Stimulated activated naive CD4-positive, alpha-beta T cell treated with Interleukin-2 at 50 U/mL for 16 hours (primary cell): ENCODE measurements at regions not wholly inside any gene's neighbourhood (a gene's known extent, or its start where the extent isn't known, plus 50 kb on each side); places are given as distances from the start of the nearest gene placed in this dataset.
A peak's percentile ranks its signal among the peaks of the same experiment; 100 is the strongest.
"Not testable (repeated sequence)": the region's sequence is repeated elsewhere in the genome, so short reads cannot be mapped to it uniquely, and the experiment has no call there.

Source experiments
- DNase-seq: peaks from one replicate; lab custom pipeline; 2025; lab: John Stamatoyannopoulos, UW

DNA sequence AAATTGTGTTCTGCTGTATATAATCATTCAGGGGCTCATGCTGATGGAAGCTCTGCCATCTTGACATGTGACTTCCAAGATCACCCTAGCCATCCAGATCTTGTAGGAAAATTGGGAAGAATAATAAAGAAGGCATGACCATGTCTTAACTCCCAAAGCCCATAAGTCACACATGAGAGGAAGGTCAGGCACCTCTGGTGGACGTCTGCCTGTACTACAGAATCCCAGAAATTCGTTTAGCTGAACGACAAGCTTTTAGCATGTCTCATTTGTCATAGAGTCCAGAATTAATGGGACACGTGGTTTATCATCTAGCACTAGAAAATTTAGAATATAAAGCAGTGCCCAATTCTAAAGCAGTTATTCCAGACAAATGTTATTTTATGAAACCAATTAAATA, 212.7 kb downstream of the CENPC start:
- no peak for DNase-seq

DNA sequence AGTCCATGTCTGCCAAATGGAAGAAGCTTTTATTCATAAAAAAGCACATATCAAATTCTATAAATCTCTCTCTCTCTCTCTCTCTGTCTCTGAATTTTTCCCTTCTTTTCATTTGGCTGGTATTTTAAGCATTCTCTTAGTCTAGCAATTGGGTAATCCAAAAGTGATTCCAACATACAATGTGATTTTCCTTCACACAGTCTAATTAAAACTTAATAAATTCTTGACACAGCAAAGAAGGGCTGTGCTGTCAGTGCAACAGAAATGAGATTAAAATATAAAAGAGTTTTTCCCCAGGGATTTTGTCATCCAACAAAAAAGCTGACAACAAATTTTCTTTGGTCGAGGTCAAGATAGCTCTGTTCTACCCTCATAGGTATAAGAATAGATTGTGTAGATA, 216.9 kb downstream of the CENPC start:
- DNase-seq: no peak

- DNase-seq: no peak
Observed at GRCh38 chr4:67328018-67328278, 217.4 kb downstream of the CENPC start.

- DNase-seq: peak; percentile 4
Observed at GRCh38 chr4:67327245-67328017, 217.9 kb downstream of the CENPC start.

- no peak for DNase-seq
Observed at GRCh38 chr4:67325791-67326190, 219.5 kb downstream of the CENPC start.

DNA sequence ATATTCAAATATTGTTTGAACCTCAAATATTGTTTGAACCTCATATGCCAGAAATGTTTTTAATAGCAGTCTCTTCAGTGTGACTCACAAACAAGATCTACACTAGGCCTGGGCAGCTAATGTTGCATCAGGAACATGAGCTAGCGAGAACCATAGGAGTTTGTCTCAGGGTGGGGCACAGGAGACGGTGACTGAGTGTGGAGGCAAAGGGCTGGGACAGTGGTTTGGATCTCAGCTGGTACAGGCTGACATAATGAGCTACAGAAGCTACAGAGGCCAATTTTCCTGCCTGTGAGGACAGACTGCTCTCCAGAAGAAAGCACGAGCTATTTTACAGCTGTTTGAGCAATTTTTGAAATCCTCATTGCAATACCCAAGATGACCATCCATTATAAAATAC, 224.7 kb downstream of the CENPC start:
- DNase-seq: no peak

GRCh38 chr4:67319607-67320006, 225.7 kb downstream of the CENPC start:
- DNase-seq: not testable (repeated sequence)

- not testable (repeated sequence) for DNase-seq
Observed at GRCh38 chr4:67300497-67301185, 244.7 kb downstream of the CENPC start.

GRCh38 chr4:67292636-67293035, 252.7 kb downstream of the CENPC start:
- DNase-seq: no peak

DNA sequence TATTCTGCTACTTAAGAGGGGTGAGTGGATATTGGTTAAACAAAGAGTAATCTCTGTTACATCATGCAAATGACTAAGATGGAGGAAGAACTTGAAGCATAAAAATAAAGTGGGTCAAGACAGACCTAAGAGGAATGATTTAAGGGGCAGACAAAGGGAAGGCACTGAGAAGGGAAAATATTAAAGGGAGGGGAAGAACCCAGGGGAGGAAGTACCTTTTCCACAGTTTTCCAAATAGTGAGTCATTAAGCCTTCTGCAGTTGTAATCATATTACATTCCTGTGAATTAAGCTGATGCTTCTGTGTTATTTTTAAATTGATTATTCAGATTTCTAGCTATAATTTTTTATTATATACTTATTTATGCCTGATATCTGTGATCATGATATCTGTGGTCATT, 253.3 kb downstream of the CENPC start:
- DNase-seq: no peak

- no peak for DNase-seq
Observed at GRCh38 chr4:67291644-67292043, 253.7 kb downstream of the CENPC start.

GRCh38 chr4:67288964-67289363, 256.3 kb downstream of the CENPC start:
- DNase-seq: no peak

DNA sequence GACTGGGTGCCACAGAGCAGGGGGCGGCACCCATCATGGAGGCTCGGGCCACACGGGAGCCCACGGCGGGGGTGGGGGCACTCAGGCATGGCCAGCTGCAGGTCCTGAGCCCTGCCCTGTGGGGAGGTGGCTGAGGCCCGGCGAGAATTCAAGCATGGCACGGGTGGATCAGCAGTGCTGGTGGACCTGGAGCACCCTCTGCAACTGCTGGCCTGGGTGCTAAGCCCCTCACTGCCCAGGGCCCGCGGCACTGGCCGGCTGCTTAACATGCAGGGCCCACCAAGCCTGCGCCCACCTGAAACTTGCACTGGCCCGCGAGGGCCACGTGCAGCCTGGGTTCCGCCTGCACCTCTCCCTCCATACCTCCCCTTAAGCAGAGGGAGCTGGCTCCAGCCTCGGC, 258.6 kb downstream of the CENPC start:
- DNase-seq: no peak

DNA sequence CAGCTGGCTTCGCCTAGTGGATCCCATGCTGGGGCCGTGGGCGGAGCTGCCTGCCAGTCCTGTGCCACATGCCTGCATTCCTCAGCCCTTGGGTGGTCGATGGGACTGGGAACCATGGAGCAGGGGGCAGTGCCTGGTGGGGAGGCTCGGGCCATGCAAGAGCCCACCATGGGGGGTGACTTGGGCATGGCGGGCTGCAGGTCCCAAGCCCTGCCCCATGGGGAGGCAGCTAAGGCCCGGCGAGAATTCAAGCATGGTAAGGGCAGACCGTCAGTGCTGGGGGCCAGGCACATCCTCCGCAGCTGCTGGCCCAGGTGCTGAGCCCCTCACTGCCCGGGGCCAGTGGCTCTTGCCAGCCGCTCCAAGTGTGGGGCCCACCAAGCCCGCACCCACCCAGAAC, 262.6 kb downstream of the CENPC start:
- DNase-seq: no peak

DNA sequence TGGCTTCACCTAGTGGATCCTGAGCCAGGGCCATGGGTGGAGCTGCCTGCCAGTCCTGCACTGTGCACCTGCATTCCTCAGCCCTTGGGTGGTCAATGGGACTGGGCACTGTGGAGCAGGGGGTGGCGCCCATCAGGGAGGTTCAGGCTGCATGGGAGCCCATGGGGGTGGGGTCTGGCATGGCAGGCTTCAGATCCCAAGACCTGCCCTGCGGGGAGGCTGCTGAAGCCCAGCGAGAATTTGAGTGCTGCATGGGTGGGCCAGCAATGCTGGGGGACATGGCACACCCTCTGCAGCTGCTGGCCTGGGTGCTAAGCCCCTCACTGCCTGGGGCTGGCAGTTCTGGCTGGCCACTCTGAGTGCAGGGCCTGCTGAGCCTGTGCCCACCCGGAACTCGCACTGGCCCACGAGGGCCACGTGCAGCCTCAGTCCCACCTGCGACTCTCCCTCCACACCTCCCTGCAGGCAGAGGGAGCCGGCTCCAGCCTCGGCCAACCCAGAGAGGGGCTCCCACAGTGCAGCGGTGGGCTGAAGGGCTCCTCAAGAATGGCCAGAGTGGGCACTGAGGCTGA, 270.0 kb downstream of the CENPC start:
- no peak for DNase-seq

- DNase-seq: not testable (repeated sequence)
Observed at GRCh38 chr4:67274671-67275070, 270.6 kb downstream of the CENPC start.

GRCh38 chr4:67273666-67274065, 271.6 kb downstream of the CENPC start:
- DNase-seq: no peak

GRCh38 chr4:67261971-67262370, 283.3 kb downstream of the CENPC start:
- DNase-seq: no peak

DNA sequence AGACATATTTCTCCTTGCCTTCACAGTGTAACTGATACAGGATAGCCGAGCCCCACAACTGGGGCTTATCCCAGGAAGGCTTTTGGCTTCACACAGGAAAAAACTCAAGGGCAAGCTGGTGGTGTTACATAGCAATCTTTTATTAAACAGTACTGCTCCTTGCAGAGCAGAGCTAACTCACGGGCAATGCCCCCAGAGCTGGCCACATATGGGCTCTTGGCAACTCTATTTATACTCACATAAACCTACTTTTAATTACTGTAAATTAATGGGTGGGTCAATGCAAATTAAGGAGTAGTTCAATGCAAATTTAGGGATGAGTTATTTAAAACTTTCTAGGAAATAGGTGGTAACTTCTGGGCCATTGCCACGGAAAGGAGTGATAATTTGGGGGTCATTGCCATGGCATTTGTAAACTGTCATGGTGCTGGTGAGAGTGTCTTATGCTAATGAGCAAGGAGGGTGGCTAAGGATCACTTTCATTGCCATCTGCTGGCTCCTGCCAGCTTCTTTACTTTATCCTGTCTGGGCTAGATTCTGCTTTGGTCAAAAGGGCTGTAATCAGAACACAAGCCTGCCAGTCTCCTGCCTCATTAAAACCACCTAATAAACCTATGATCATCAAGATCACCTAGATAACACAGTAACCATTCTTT, 288.8 kb downstream of the CENPC start:
- no peak for DNase-seq

GRCh38 chr4:67250131-67250896, 295.0 kb downstream of the CENPC start:
- DNase-seq: no peak

DNA sequence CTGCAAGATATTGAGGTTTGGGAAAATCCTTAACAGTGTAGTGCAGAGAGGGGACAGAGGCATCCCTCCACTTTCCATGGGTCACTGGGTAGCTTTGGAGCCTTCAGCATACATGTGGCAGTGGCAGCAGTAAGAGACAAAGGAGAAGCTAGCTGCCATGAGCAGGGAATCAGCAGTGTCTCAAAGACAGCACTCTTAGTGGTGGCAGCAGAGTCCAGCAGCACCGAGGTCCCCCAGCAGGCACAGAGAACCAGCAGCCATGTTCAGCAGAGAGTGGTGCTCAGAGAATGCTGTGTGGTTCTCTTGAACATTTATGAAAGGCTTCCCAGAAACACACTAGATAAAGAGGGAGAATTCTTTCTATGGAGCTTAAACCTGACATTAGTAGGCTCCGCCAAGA, 308.5 kb downstream of the CENPC start:
- no peak for DNase-seq

GRCh38 chr4:67236318-67236717, 309.0 kb downstream of the CENPC start:
- DNase-seq: no peak
